IPS-NIHi7 (cell line): ENCODE measurements at regions not wholly inside any gene's neighbourhood (a gene's known extent, or its start where the extent isn't known, plus 50 kb on each side); places are given as distances from the start of the nearest gene placed in this dataset.

ENCODE experiments used
- DNase-seq: peaks from one replicate; pipeline ENCODE4 v3.0.0; 2012; ENCODE audit warnings: mixed read lengths; ENCODE audit errors: extremely low spot score

DNA sequence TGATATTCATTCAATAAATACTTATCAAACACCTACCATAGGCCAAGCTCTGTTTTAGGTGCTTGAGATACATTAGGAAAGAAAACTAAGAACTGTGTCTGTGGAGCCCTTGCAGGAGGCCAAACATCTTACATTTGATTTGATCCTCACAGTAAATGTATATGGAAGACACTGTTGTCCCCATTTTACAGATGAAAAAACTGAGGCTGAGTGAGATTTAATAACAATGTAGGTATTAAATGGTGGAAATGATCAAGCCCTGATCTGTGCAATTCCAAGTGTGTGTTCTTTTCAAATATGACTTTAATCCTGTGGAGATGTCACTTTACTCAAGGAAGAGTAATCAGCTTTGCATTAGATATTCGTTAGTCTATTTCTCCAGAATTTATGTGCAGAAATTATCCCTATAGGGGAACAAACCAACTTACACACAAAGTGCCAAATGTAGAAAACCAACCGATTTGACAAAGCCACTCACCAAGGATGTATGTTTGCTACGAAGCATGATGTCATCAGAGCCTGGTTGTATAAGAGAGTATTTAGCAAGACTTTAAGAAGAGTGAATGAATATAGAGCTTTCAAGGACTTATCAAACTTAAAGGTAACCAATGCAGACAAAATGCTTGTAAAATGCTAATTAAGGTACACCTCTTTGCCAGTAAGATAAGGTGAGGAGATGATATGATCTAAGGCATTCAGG is 153.9 kb upstream of the NFIB start:
- DNase-seq = no peak

DNA sequence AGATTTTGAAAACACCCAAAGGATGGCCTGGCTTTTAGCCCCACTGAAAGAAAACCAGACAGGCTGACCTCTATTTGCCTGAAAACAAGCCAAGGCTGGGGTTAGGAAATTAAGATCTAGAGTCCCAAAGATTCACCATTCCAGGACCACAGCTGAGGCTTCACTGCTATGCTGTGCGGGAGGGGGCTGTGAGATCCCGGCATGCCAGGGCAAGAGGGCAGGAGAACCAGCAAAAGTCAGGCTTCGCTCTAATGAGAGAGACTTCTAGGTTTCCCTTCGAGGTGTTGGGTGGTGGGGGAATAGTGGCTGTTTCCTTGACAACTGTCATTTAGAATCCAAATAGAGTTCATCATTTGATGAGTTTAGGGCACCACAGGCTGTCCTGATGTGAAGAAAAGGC is 152.9 kb upstream of the NFIB start:
- DNase-seq = peak; percentile 20

DNA sequence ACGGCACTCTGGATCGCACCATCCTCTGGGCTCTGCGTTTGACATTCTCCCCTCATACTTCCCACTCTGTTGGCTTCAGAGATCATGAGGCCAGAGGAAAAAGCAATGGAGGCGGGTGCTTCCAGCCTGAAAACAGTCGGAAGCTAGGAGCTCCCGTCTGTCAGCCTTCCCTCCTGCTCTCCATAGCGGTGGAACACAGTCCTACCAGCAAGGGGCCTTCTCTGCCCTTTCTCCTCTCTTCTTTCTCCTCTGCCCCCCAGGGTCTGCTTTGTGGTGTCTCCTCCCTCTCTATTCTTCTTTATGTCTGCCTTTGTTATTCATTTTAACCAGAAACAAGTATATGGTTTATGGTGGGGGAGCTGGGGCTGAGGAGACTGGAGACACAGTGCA is 152.5 kb upstream of the NFIB start:
- peak; percentile 46 for DNase-seq

DNA sequence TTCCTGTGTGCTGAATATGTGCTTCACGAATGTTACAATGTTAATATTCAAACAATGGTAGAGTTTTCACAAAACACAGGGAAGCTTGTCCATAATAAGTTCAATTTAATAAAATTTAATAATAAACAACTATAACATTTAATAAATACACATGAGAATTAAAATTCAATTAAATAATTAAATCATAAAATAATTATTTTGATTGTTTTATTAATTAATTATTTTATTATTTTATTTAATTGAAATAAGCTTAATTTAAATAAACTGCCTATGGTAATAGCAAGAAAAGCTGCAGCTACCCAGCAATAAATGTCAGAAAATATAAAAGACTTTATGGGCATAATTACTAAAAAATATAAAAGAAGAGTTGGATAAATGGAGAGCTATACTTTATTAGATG is 149.0 kb upstream of the NFIB start:
- DNase-seq = no peak

DNA sequence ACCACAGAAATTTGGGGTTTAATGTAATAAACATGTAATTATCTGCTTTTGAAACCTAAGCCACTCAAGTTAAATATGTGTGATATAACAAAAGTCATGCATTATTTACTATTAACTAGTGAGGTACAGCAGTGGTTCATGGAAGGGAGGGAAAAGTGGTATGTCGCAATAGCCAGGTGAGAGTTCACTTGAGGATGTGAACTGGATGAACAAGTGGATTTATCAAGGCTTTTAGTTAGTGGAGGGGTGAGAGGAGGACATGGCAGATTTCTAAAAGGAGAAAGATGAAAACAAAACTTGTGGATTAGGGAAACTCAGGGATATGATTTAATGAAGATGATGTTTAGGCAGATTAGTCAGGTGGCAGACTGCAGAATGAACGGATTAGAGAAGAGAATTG is 141.3 kb upstream of the NFIB start:
- no peak for DNase-seq

DNA sequence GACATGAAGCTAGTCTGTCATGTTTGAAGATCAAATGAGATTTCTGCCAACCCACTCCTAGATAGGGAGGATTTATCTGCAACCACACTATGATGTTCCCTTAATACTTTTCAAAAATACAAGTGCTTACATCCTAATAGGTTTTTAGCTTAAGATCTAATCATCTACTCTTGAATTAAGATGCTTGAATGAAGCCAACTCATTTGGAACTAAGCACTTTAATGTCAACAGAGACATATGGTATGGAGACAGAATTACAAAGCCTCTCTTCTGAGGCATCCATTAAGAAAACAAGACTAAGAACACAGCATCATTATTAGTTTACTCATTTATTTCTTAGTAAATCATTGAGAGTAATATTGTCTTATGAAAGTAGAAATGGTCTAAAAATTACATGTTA is 139.3 kb upstream of the NFIB start:
- no peak for DNase-seq

DNA sequence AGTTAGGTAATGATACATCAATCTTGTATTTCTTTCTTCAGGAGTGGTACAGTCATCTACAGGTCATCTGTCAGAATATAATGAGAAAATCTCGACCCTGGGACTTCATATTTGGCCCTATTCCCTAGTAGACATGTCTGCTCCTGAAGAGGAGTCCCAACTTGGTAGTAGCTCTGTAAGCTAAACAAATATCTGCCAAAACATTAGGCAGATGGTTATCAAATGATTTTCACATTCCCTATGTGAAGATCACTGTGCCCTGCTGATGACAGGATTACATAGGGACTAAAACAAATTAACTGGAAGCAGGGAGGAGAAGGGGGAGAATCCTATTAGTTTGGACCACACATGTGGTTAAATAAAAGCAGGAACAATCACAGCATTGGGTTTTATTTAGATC is 138.6 kb upstream of the NFIB start:
- DNase-seq = no peak

DNA sequence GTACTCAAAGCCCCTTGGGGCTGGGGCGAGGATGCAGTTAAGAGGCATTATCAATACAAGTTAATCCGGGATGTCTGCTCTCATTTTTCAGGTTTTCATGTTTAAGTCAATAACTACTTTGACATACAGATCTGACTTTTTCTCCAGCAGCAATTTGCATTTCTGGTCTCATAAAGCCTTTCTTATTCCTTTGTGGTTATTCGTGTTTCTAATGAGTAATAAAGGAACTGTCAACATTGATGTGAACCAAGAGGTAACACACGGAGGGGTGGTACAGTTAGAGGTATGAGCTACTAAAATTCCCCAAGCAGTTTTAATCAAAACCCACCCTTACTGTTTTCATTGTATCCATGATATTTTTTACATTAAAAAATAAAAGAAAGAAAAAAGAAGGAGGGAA is 138.0 kb upstream of the NFIB start:
- DNase-seq = no peak

DNA sequence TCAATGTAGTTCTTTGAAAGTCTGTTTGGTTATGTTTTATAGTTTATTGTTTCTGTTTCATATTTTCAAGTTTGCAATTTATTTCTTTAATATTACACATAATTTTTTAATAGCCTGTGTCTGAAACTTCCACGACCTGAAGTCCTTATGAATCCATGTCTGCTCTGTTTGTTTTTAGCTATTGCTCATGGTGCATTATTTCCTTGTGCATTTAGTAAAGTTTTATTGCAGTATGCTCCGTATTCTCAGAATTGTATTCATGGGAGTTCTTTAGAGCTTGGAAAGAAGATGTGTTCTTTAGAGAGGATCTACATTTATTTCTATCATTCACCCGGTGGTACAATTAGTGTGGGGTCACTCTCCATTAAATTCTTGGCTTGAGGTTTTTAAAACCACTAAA is 133.2 kb upstream of the NFIB start:
- no peak for DNase-seq

DNA sequence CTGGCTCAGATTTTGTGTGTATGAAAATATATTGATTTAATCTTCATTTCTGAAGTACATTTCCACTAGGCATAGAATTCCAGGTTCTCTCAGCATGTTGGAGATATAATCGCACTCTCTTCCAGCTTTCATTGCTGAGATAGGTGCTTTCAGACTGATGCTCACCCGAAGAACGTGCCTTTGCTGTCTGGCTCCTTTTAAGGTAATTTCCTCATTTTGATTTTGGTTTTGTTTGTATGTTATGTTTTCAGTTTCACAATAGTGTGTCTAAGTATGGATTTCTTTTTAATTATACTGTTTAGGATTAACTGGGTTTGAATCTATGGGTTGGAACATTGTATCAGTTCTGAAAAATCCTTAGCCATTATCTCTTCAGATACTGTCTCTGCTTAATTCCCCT is 132.0 kb upstream of the NFIB start:
- DNase-seq = no peak

DNA sequence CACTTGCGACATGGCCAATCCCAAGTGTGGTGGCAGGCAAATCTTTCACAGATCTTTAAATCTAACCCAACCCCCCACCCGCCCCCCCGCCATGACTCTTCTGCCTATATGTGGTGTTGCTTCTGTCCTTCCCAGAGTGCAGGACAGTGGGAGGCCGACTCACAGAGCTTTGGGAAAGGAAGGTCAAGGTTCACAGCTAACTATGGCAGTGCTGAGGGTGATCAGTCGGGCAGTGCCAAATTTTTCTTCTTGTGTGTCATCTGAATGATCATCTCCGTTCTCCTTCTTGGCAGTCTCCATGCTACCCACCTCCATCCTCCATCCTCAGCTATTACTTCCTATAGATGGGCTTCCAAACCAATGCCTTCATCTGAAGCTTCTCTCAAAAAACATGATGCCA is 129.0 kb upstream of the NFIB start:
- no peak for DNase-seq

DNA sequence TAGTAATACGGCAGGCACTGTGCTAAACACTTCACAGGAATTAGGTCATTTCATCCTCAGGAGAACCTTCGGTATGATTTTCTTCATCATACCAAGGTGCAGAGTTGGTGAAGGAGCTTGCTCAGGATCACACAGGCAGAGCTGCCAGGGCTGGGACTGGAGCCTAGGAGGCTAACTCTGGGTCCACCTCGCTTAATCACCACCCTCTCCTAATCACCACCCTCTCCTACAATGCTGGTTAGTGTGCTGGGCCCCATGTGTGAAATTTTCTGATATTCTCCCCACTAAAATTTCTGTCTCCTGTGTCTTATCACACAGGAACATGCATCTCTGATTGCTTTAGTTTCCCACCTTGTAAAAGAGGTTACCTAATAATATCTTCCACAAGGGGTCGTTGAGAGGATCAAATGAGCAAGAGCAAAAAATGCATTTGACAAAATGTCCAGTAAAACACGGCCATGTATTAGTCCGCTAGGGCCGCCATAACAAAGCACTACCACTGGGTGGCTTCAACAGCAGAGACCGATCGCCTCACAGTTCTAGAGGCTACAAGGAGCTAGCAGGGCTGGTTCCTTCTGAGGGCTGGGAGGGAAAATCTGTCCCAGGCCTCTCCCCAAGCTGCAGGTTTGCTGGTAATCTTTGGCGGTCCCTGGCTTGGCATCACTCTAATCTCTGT is 128.2 kb upstream of the NFIB start:
- peak; percentile 66 for DNase-seq

DNA sequence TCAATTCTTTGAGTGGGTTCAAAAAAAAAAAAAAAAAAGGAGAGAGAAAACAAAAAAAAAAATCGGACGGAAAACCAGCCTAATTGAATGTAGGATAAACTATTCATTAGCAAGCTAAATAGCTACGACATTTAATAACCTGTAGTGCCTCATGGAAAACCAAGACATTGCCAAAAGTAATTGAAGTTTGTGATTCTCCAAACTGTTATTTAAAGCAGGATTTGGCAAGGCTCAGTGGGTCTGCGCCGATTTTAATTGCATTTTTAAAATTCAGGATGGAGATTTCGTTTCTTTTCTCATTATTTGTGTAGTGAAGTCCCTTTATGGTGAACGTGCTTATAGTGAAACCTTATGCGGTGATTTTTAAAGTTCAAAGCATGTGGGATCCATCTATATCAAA is 127.2 kb upstream of the NFIB start:
- no peak for DNase-seq

DNA sequence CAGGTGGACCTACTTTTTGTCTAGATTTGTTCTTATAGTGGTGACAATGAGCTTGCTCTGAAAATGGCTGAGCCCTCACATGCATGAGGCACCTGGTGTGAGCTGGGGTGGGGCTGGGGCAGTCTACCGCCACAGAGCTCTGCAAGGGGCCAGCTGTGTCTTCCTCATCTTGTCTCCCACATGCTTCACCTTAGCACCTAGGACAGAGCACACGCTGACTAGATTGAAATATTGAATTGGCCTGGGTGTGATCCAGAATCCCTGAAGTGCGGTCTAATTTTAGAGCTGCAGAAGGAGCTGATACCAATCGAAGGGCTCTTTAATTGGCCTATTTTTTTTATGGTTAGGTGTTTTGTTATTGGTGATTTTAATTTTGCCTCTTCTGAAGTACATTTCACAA is 126.1 kb upstream of the NFIB start:
- no peak for DNase-seq

DNA sequence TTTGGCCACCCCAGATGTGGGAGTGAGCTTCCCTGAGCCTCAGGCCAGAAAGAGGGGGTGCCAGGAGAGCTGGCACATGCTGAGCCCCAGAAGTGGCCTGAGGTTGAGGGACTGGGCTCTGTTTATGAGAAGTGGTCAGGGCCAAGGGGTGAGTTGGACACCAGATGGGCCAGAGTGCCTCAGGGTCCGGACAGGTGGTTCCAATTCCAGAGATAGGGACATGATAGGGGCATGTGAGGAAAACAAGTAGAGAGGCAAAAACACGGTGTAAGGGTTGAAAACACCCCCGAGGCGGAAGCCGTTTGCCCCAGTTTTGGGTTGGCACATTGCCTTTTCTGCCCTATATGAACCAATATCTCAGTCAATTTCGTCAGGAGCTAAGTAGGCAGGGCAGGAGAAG is 125.6 kb upstream of the NFIB start:
- no peak for DNase-seq

DNA sequence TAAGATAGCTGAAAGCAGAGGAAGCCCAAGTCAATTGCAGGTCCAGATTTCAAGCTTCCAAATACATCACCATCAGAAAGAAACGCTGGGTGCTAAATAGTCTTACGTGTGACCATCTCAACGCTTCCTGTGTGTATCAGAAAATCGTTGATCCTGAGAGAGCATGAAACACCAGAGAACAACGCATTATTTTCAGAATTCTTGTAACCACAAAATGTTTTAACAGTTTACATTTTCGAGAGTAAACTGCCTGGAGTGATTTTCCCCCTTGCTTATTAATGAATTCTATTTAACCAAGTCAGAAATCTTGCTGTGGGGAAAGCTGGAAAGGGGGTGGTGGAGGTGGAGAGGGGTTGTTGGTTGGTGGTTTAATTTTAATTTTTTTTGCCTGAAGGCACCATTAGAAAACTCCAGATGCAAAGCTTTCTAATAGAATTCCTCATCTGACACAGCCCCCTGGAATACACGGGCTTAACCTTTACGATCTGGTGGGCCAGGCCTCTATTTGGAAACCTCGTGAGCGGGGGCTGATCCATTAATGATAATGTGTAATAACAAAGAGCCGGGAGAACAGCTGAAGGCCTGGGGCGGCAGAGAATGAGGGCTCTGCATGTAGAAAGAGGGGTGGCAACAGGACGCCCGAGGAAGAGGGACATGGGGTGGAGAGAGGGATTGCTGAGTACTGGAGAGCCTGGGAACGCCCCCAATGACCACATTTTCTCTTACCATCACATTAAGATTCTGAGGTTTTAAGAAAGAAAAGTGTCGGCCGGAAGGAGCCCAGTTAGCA is 124.5 kb upstream of the NFIB start:
- DNase-seq = no peak

DNA sequence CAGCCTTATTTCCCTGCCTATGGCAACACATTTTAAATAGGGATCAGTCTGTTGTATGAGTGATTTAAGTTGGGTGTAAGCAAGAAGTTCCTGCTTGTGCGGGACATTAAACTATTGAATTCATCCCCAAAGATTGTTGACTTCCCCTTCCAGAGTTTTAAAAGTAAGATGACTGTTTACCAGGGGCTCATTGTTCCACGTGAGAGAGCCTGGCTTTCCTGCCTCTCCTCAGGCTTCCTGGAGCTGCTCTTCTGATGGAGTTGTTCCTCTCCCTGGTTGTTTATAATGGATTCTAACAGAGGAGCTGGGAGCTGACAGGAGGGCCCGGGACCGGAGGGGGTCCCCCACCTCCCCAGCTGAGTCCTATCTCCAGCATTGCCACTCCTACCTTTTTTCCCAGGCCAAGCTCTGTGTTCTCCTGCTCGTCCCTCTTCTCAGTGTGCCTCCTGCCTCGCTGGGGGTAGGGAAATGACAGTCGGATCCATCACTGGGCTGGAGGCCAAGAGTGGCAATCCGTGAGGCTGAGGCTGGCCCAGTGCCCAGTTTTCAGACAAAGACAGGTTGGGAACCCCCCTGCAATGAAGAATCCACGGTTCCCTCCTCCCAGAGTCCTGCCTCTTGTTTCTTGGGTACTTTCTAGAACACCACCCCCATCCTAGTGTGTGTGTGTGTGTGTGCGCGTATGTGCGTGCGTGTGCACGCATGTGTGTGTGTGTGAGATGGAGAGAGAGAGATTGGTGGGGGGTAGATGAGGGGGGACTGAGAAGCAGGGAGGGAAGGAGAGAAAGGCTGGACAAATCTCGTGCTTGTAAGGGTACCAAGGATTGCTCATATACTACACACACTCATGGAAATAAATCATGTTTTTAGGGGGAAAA is 123.7 kb upstream of the NFIB start:
- no peak for DNase-seq

DNA sequence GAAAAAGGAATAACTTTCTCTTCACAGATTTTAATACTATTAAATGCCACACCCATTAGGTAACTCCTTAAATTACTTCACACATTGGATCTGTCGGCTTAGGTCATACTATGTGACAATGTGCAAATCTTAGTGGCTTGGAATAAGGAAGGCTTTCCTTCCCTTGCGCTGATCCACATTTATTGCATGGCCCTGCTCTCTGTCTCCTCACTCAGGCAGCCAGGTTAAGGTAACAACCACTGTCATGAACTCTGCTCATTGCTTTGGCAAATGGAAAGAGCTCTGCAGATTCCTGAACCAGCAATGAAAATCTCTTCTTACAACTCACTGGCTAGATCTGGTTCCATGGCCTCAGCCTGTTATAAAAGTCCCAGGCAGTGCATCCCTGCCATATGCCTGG is 121.9 kb upstream of the NFIB start:
- DNase-seq = no peak

DNA sequence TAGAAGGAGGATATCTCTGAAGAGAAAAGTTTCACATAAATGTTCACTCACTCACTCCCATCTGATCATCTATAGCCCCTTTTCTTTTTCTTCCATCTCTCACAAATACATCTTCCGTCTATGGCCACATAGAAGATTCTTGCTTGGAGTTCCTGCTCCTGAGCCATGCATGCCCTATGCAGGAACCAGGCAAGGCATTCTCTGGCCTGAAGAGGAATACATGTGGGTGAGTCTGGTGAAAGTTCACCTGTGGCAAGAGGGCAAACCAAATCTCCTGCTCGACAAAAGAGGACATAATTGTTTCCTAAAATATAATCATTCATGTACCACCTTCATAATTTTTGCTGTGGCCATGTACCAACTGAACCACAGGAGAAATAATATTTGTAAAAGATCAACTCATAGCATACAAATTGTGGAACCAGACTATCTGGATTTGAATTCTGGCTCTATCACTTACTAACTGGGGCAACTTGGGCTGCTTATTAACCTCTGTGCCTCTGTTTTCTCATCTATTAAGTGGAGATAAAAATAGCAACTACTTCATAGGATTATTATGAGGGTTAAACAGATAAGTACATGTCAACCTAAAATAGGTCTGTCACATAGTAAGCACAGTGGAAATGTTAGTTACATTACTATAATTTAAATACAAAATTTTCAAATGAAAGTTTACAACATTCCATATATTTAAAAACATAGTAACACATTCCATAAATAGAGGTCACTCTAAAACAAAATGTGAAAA is 121.2 kb upstream of the NFIB start:
- no peak for DNase-seq

DNA sequence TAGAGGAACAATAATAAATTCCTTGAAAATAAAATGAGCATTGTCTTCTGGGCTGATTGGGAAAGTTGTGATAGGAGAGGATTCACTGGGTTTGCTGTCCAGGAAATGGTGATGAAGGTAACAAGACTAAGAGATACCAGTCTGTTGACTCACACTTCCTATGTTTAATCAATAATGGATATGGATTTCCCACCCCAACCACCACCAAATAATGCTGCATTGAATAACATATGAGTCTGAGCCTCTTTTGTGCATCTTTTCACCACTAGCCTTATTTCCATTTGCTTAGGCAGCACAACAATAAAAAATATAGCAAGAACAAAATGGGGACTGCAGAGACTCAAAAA is 120.2 kb upstream of the NFIB start:
- no peak for DNase-seq

DNA sequence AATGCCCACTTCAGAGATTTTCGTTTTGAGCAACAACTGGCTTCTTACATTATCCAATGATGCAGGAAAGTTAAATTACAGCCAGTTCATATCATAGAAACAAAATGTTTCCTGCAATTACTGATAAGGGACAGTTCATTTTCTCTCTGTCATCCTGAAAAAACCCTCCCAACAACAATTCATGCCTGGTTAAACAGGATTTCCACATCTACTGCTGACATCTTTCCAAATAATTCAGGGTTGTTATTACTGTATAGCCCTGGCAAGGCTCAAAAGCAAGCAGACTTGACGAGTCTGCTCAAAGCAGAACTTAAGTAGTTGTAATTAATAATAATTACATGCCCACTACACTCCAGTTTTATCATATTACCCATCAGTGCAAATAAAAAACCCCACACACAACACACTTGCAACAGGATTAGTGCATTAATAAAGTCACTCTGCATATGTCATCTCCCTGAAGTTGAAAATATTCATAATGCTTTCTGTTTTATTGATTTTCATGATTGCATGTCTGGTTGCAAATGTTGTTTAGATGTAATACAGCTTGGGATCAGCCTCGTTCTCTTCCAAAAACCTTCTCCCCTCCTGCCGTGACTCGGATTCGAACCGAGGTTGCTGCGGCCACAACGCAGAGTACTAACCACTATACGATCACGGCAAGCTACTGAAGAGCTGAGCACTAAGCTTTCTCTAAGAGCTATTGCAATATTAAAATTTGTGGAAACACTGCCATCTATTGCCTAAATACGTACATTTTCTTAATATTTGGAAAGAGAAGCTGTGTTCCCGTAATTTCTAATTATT is 119.6 kb upstream of the NFIB start:
- DNase-seq = no peak
